ENCODE measurements at regions not wholly inside any gene's neighbourhood (a gene's known extent, or its start where the extent isn't known, plus 50 kb on each side); places are given as distances from the start of the nearest gene placed in this dataset.

GRCh38 chr10:47182934-47183703 is 116.9 kb upstream of the GDF10 start:
- no peak for DNase-seq (ENCODE audit: low read depth, low spot score)
- peak overlapping the region; percentile 15 for H3K27ac ChIP-seq

GRCh38 chr10:47183704-47184041 is 116.3 kb upstream of the GDF10 start:
- peak overlapping the region; percentile 15 for H3K27ac ChIP-seq
- DNase-seq (ENCODE audit: low read depth, low spot score): peak; percentile 56

- H3K27ac ChIP-seq: no peak overlapping the region
- DNase-seq (ENCODE audit: low read depth, low spot score): no peak
These were observed 115.7 kb upstream of the GDF10 start for GRCh38 chr10:47184273-47184672.

GRCh38 chr10:47184724-47185330 is 115.2 kb upstream of the GDF10 start:
- no peak for DNase-seq (ENCODE audit: low read depth, low spot score)
- no peak overlapping the region for H3K27ac ChIP-seq

GRCh38 chr10:47186941-47187340 is 113.1 kb upstream of the GDF10 start:
- DNase-seq (ENCODE audit: low read depth, low spot score): no peak

GRCh38 chr10:47187592-47187991 is 112.4 kb upstream of the GDF10 start:
- no peak overlapping the region for H3K27ac ChIP-seq
- DNase-seq (ENCODE audit: low read depth, low spot score): no peak

More at GRCh38 chr10:47186941-47187340, 113.1 kb upstream of the GDF10 start:
- no peak overlapping the region for H3K27ac ChIP-seq

- H3K27ac ChIP-seq: no peak overlapping the region
- no peak for DNase-seq (ENCODE audit: low read depth, low spot score)
These were observed 111.8 kb upstream of the GDF10 start for GRCh38 chr10:47188156-47188555.

- DNase-seq (ENCODE audit: low read depth, low spot score): no peak
These were observed 110.2 kb upstream of the GDF10 start for GRCh38 chr10:47189802-47190201.

GRCh38 chr10:47190301-47190700 is 109.7 kb upstream of the GDF10 start:
- no peak for DNase-seq (ENCODE audit: low read depth, low spot score)
- no peak overlapping the region for H3K27ac ChIP-seq

More at GRCh38 chr10:47189802-47190201, 110.2 kb upstream of the GDF10 start:
- H3K27ac ChIP-seq: no peak overlapping the region

- no peak overlapping the region for H3K27ac ChIP-seq
- DNase-seq (ENCODE audit: low read depth, low spot score): no peak
These were observed 109.1 kb upstream of the GDF10 start for GRCh38 chr10:47190802-47191450.

GRCh38 chr10:47192273-47192672 is 107.7 kb upstream of the GDF10 start:
- H3K27ac ChIP-seq: no peak overlapping the region
- no peak for DNase-seq (ENCODE audit: low read depth, low spot score)

GRCh38 chr10:47193666-47194065 is 106.3 kb upstream of the GDF10 start:
- DNase-seq (ENCODE audit: low read depth, low spot score): no peak

GRCh38 chr10:47195274-47195885 is 104.6 kb upstream of the GDF10 start:
- no peak for DNase-seq (ENCODE audit: low read depth, low spot score)
- H3K27ac ChIP-seq: no peak overlapping the region

More at GRCh38 chr10:47193666-47194065, 106.3 kb upstream of the GDF10 start:
- H3K27ac ChIP-seq: no peak overlapping the region

GRCh38 chr10:47196691-47197090 is 103.3 kb upstream of the GDF10 start:
- DNase-seq (ENCODE audit: low read depth, low spot score): no peak

GRCh38 chr10:47198221-47198620 is 101.8 kb upstream of the GDF10 start:
- no peak overlapping the region for H3K27ac ChIP-seq
- DNase-seq (ENCODE audit: low read depth, low spot score): no peak

More at GRCh38 chr10:47196691-47197090, 103.3 kb upstream of the GDF10 start:
- no peak overlapping the region for H3K27ac ChIP-seq

- H3K27ac ChIP-seq: no peak overlapping the region
- DNase-seq (ENCODE audit: low read depth, low spot score): no peak
These were observed 94.8 kb upstream of the GDF10 start for GRCh38 chr10:47205192-47205591.

GRCh38 chr10:47206449-47207280 is 93.3 kb upstream of the GDF10 start:
- no peak overlapping the region for H3K27ac ChIP-seq
- no peak for DNase-seq (ENCODE audit: low read depth, low spot score)

- no peak for DNase-seq (ENCODE audit: low read depth, low spot score)
- H3K27ac ChIP-seq: no peak overlapping the region
These were observed 92.7 kb upstream of the GDF10 start for GRCh38 chr10:47207281-47207615.

- H3K27ac ChIP-seq: no peak overlapping the region
- no peak for DNase-seq (ENCODE audit: low read depth, low spot score)
These were observed 92.0 kb upstream of the GDF10 start for GRCh38 chr10:47207894-47208469.

GRCh38 chr10:47209466-47209865 is 90.5 kb upstream of the GDF10 start:
- H3K27ac ChIP-seq: no peak overlapping the region
- no peak for DNase-seq (ENCODE audit: low read depth, low spot score)

All from epithelial cell of prostate (primary cell).